Body of pancreas (tissue), 4 donors: ENCODE measurements at regions not wholly inside any gene's neighbourhood (a gene's known extent, or its start where the extent isn't known, plus 50 kb on each side); places are given as distances from the start of the nearest gene placed in this dataset.

Experiments
- ATAC-seq: fragments of 150-250 bp; one replicate; pipeline ENCODE4 v1.9.1; 2016
- DNase-seq, 4 donors: peaks; one replicate each; pipeline ENCODE4 v3.0.0-alpha.2; 2019
- H3K27ac ChIP-seq, 4 donors: fragments of 200-600 bp; sonication (generic); 1 replicate in 3 of 4; 2 replicates in 1 of 4; pipeline versions ENCODE4 v1.5.1 to v1.6.1; 2016 to 2019; ENCODE audit warnings: mild to moderate bottlenecking in 1 of 4, mixed read lengths in 1 of 4, moderate library complexity in 1 of 4
- H3K27me3 ChIP-seq, 2 donors: fragments of 200-600 bp; sonication (generic); one replicate each; pipeline ENCODE4 v1.6.0; 2016; ENCODE audit warnings: mild to moderate bottlenecking in 1 of 2
- H3K36me3 ChIP-seq, 2 donors: fragments of 200-600 bp; sonication (generic); replicated peaks in 1 of 2; 2 replicates each; pipeline ENCODE4 v1.5.1; 2016; ENCODE audit warnings: low read depth in 2 of 2; ENCODE audit not compliant: insufficient read depth in 1 of 2
- H3K4me1 ChIP-seq: fragments of 200-600 bp; sonication (generic); one replicate; pipeline ENCODE4 v1.6.0; 2016
- H3K4me3 ChIP-seq, 2 donors: fragments of 200-600 bp; sonication (generic); 1 replicate in 1 of 2; 2 replicates in 1 of 2; pipeline ENCODE4 v1.5.1; 2016 to 2019
- H3K9me3 ChIP-seq, 3 donors: fragments of 200-600 bp; sonication (generic); 1 replicate in 2 of 3; 2 replicates in 1 of 3; pipeline ENCODE4 v1.5.1; 2016
- POLR2A ChIP-seq, 3 donors: fragments of 450-650 bp; IDR thresholded peaks; one replicate each; pipeline ENCODE4 v1.6.1; 2016; ENCODE audit warnings: antibody characterized with exemption in 3 of 3, mild to moderate bottlenecking in 2 of 3
- WGBS, 2 donors: methylation state at CpG; one replicate each; pipeline ENCODE4 v1.1.5; 2017; 5-methylcytosine and 5-hydroxymethylcytosine counted together
- intact Hi-C: fragments of 100-400 bp; cut with DNase I; formaldehyde crosslinking; loops from one replicate; pipeline ENCODE4 v1.15.1; 2023
- TF ChIP-seq, protein P1 (sequence below), 7 experiments: fragments of 450-650 bp in 4 of 7; fragments of 200-600 bp in 3 of 7; sonication (generic) in 3 of 7; IDR thresholded peaks; one replicate each; pipeline ENCODE4 v1.5.1; 2016 to 2019; ENCODE audit warnings: antibody characterized with exemption in 7 of 7

DNA sequence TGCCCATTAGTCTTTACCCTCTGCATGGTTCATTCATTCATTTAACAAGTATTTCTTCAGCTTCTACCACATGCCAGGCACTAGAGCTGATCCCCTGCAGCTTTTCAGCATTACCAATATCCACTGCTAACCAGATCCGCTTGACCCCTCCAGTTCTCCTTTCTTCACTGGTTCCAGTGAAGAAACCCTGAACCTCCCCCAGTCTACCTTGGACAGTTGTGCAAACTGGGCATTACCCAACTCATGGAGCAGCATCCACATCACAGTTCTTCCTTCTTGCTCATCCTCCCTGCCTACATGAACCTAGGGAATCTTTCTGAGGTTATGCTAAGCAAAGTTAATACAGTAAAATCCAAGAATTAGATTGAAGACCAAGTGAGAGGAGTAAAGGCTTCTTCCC, 78.7 kb upstream of the SERP2 start:
- H3K27me3 ChIP-seq, result no peaks in the 10 kb centered on the region
- no peak for DNase-seq
- 82 to 97% methylated on average over 1 of the region's 1 CpG for WGBS, 2 donors
- intact Hi-C loops, result no loop called here
- no peak overlapping the region for H3K4me3 ChIP-seq
- no peak overlapping the region for H3K27ac ChIP-seq
- H3K36me3 ChIP-seq, result no peaks in the 10 kb centered on the region
- TF ChIP-seq POLR2A (IDR thresholded peaks at IDR 0.05), result no peak
- TF ChIP-seq, protein P1, sequence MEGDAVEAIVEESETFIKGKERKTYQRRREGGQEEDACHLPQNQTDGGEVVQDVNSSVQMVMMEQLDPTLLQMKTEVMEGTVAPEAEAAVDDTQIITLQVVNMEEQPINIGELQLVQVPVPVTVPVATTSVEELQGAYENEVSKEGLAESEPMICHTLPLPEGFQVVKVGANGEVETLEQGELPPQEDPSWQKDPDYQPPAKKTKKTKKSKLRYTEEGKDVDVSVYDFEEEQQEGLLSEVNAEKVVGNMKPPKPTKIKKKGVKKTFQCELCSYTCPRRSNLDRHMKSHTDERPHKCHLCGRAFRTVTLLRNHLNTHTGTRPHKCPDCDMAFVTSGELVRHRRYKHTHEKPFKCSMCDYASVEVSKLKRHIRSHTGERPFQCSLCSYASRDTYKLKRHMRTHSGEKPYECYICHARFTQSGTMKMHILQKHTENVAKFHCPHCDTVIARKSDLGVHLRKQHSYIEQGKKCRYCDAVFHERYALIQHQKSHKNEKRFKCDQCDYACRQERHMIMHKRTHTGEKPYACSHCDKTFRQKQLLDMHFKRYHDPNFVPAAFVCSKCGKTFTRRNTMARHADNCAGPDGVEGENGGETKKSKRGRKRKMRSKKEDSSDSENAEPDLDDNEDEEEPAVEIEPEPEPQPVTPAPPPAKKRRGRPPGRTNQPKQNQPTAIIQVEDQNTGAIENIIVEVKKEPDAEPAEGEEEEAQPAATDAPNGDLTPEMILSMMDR (IDR thresholded peaks at IDR 0.05), result no peak
- ATAC-seq, result no peak
- no peaks in the 10 kb centered on the region for H3K9me3 ChIP-seq
- H3K4me1 ChIP-seq, result no peaks in the 10 kb centered on the region

- ATAC-seq, result no peak
- H3K4me1 ChIP-seq, result peaks cover 17% of the 10 kb centered on the region
- 91 to 92% methylated on average over 5 of the region's 5 CpGs for WGBS, 2 donors
- no peak for DNase-seq
- no peaks in the 10 kb centered on the region for H3K36me3 ChIP-seq
- TF ChIP-seq POLR2A (IDR thresholded peaks at IDR 0.05), result no peak
- TF ChIP-seq, protein P1 (IDR thresholded peaks at IDR 0.05), result no peak
- no peaks in the 10 kb centered on the region for H3K27me3 ChIP-seq
- no peak overlapping the region for H3K27ac ChIP-seq
- no peak overlapping the region for H3K4me3 ChIP-seq
- no peaks in the 10 kb centered on the region for H3K9me3 ChIP-seq
- intact Hi-C loops, result no loop called here
Observed at GRCh38 chr13:44296856-44297255, 76.8 kb upstream of the SERP2 start.

DNA sequence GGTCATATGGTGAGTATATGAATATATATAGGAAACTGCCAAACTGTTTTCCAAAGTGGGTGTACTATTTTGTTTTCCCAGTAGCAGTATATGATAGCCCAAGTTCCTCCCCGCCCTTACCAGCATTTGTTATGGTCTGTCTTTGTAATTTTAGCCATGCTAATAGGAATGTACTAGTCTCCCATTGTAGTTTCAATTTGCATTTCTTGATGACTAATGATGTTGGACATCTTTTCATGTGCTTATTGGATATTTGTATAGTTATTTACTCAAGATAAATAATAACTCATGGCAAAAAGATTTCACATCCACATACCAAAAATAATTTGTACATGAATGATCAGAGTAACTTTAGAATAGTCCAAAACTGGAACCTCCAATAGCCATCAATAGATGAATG, 75.3 kb upstream of the SERP2 start:
- H3K27me3 ChIP-seq, result no peaks in the 10 kb centered on the region
- H3K4me1 ChIP-seq, result peaks cover 17% of the 10 kb centered on the region
- no peaks in the 10 kb centered on the region for H3K9me3 ChIP-seq
- no peak for TF ChIP-seq POLR2A (IDR thresholded peaks at IDR 0.05)
- TF ChIP-seq, protein P1 (IDR thresholded peaks at IDR 0.05), result no peak
- no peaks in the 10 kb centered on the region for H3K36me3 ChIP-seq
- no peak overlapping the region for H3K27ac ChIP-seq
- WGBS, 2 donors, result 87 to 96% methylated on average over 1 of the region's 1 CpG
- DNase-seq (no peak), ATAC-seq (no peak)
- H3K4me3 ChIP-seq, result no peak overlapping the region
- intact Hi-C loops, result no loop called here

DNA sequence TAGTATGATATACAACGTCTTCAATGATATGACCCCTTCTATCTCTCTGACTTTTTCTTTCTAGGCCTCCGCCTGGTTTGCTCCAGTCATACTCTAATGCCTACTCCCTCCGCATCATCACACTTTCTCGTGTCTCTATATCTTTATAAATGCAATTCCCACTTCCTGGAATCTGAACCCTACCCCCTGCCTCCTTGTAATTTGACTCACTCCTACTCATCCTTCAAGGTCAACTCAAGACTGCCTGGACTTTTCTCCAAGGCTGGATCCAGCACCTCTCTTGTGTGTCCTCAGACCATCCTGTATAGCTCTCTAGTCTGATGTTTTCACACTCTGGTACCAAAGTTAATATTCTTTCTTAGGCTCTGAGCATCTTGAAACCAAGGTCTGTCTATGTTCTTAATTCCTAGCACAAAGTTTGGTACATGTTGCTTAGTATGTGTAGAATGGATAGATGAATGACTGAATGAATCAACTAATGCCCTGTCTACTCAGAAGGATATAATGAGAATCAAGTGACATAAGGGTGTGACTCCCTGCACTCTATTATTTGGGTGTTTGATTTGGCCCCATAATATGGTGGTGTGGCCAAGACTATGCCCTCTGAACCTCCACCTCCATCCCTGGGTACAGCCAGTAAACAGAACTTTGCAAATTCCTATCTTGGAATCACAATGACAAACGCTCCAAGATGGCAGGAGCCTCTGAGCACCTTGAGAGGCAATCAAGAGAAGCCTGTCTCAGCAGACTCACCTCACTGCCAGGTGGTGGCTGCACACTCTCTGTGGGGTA, 74.3 kb upstream of the SERP2 start:
- H3K27me3 ChIP-seq, result no peaks in the 10 kb centered on the region
- TF ChIP-seq, protein P1 (IDR thresholded peaks at IDR 0.05), result no peak
- TF ChIP-seq POLR2A (IDR thresholded peaks at IDR 0.05), result no peak
- intact Hi-C loops, result no loop called here
- H3K4me3 ChIP-seq, result no peak overlapping the region
- ATAC-seq, result no peak
- H3K27ac ChIP-seq, result no peak overlapping the region
- DNase-seq, result no peak
- 76 to 78% methylated on average over 5 of the region's 5 CpGs for WGBS, 2 donors
- no peaks in the 10 kb centered on the region for H3K36me3 ChIP-seq
- H3K9me3 ChIP-seq, result no peaks in the 10 kb centered on the region
- H3K4me1 ChIP-seq, result peaks cover 17% of the 10 kb centered on the region
